OCI-M1 (cell line): ENCODE measurements at regions not wholly inside any gene's neighbourhood (a gene's known extent, or its start where the extent isn't known, plus 50 kb on each side); places are given as distances from the start of the nearest gene placed in this dataset.

Source experiments
- DNase-seq: peaks from one replicate; lab custom pipeline; 2025; lab: John Stamatoyannopoulos, UW

GRCh38 chr2:164178835-164179465 is 442.3 kb downstream of the GRB14 start:
- no peak for DNase-seq

- DNase-seq: no peak
These were observed 428.8 kb upstream of the FIGN start for GRCh38 chr2:164164602-164165001.

DNA sequence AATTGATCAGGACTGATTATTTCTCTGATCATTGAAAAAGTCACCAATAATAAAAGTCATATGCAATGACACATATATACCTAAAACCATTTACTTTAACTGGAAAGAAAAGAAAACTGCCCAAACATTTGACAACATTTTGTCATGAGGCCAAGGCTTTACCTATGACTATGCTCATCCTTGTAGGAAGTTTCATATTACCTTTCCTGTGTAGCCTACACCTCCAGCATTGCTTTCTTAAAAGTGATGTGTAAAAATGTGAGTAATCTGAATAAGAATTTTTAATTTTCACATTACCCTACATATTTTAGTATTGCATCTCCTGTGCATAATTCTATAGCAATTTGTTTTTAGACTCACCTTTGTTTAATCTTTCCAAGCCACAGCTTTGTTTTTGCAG is 419.8 kb upstream of the FIGN start:
- no peak for DNase-seq

DNA sequence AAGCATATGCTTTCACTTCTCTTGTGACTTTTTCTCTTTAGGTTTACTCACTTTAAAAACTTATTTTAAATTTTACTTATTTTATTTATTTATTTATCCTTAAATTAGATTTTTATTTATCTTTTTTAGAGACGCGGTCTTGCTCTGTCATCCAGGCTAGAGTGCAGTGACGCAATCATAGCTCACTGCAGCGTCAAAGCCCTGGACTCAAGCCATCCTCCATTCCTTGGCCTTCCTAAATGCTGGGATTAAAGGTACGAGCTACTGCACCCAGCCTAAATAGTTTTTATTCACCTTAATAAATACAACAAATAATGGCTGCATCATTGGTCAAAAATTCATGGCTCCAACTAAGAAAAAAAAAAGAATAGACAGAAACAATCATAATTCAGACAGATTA is 415.7 kb upstream of the FIGN start:
- DNase-seq: peak; percentile 68

GRCh38 chr2:164150604-164151003 is 414.8 kb upstream of the FIGN start:
- peak; percentile 33 for DNase-seq

GRCh38 chr2:164146441-164146840 is 410.6 kb upstream of the FIGN start:
- DNase-seq: no peak

DNA sequence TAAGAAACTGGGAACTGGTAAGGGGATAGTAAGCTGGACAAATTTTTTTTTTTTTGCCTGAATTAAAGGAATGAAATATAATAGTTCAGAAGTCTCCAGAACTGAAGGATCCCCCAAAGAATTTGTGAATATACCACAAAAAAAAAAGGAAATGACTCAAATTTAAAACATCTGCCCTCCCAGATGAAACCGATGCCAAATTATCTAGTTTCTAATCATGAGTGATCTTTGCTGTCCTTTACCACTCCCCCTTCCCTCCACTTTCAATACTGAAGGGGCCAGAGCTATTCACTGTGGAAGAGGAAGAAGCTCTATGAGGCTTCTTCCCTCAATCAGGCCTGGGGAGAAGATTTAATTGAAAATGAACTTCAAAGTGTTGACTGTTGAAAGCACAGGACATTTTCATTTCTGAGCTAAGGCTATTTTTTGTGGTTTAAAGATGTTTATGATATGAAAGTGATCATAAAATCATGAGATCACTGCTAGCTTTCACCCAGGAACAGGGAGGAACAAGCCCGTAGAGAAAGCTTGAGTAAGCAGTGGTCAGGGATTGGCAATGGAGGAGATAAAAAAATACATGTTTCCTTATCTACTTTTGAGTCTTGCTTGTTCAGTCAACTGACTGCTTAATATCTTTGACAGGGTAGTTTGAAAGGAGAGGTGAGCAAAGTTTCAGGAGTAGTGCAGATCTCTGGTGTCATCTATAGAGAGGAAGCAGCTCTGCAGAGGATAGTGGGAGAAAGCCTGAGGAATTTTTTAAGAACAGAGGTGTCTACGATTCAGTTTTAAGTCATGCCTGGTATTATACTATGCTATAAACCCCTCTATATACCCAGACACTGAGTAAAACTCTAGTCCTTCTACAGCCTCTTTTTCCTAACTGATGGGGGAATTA is 409.5 kb upstream of the FIGN start:
- peak; percentile 65 for DNase-seq

GRCh38 chr2:164143183-164143930 is 407.5 kb upstream of the FIGN start:
- no peak for DNase-seq

GRCh38 chr2:164142755-164143154 is 406.9 kb upstream of the FIGN start:
- DNase-seq: no peak

- no peak for DNase-seq
These were observed 405.5 kb upstream of the FIGN start for GRCh38 chr2:164141271-164141670.

DNA sequence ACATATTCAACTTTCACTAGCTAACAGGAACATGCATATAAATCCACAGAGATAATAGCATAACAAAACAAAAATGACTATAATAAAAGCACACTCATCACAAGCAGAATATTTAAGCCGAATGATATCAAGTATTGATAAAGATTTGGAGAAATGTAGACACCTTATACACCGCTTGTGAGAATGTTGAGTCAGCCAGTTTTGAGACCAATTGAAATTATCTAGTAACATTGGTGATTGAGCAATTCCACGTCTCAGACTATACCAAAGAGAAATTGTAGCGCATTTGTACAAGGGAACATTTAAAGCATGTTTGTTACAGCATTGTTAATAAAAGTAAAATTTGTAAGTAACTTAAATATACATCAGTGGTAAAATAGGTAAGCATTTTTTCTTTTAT is 402.9 kb upstream of the FIGN start:
- DNase-seq: no peak

GRCh38 chr2:164134336-164134735 is 398.5 kb upstream of the FIGN start:
- no peak for DNase-seq

DNA sequence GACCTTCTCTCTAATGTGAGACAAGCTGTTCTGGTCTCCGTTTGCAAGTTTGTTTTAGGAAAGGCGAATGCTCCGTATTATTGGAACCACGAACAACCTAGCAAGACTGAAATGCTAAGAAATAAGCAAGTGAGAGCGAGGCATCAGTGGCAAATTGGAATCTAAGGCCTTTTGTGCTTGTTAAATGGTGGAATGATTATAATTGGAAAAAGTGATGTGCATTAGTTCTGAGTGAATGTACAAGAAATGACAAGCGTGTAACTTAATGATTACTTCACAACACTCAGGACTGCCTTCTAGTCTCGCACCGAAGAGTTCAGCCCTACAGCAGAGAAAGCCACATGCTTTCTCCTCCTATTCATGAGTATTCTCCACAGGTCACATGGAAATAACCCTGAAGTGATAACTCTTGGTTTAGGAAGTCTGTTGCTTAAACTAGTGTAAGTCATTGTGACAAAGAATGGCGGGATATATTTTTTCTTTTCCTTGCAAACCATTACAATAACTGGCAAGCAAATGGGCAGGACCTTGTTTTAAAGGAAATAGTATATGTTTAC is 392.2 kb upstream of the FIGN start:
- DNase-seq: no peak

- peak; percentile 51 for DNase-seq
These were observed 391.3 kb upstream of the FIGN start for GRCh38 chr2:164126960-164127660.

GRCh38 chr2:164115806-164116205 is 380.0 kb upstream of the FIGN start:
- no peak for DNase-seq

- DNase-seq: no peak
These were observed 379.1 kb upstream of the FIGN start for GRCh38 chr2:164114937-164115336.

DNA sequence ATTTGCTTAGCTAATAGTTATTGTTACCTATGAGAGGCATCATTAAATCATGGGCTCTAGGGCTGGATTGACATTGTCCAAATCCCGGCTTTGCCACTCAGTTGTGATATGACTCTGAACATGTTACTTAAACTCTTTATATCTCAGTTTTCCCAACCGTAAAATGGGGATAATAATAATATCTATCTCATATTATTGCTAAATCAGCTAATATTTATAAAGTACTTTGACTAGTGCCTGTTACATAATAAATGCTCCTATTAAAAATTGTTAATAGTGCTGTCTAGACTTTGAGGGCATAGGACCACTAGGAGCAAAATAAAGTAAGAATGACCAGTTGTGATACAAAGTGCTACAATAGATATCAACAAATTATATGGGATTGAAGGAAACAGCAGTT is 376.3 kb upstream of the FIGN start:
- no peak for DNase-seq

DNA sequence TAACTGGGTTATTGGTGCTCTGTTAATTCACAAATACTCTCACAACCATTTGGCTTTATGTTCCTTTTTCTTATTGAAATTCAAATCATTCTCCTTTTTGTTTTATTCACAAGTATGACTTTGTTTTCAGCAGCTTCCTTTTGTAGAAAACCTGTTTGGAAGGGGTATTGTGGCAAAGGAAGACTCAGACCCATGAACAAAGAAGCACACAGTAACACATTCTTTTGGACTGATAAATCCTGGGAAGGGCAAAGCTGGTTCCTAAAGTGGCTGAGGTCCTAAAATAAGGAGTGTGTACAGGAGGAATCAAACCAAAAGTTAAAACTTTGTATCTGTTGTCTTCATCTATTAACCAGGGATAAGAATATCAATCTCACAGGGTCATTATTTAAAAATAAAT is 374.7 kb upstream of the FIGN start:
- DNase-seq: no peak

DNA sequence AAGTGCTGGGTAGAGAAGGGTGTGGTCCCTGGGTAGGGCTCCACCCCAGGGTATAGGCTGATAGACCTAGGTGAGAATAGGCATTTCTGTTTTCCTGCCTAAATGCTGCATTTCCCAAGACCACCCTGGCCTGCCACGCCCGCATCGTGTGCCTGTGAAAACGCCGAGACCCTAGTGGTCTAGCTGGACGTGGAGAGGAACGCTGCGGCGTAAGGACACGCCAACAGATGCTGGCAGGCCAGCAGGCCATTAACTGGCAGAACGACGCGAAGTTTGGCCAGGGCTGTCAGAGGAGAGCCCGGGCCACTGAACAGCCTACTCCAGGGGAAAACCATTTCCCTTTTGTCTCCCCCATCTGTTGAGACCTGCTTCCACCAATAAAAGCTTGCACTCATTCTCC is 373.2 kb upstream of the FIGN start:
- no peak for DNase-seq

DNA sequence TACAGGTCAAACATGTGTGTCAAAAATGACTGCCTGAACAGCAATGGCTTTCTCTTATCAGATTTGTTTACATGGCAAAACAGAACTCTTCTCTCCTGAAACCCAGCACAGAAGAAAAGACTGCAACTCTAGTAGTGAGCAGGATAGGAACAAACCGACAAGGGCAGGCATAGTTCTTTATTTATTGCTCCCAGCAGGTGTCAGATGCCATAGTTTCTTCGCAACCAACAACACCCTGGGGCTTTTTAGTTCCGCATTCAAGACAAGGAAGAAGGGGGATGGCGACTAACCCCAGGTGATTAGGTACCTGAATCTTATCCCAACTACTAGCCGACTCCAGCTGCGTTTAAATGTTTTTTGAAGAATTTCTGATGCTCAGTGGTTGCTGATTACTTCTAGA is 367.5 kb upstream of the FIGN start:
- DNase-seq: no peak

DNA sequence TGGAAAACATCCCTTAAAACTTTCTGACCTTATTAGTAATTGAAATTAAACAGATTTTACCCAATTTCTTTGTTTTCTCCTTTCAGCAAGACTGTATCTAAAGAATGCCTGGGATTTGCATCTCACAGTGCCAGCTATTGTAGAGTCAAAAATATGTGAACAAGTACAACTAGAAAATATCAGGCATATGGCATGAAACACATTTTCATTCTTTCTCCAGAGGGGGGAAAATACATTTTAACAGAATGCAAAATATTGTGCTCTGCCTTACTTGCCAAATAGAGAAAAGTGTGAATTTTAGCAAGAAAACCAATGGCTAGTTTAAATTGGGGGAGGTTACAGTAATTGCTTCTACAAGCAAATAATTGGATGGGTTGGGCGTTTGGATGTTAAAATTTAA is 366.6 kb upstream of the FIGN start:
- DNase-seq: no peak

DNA sequence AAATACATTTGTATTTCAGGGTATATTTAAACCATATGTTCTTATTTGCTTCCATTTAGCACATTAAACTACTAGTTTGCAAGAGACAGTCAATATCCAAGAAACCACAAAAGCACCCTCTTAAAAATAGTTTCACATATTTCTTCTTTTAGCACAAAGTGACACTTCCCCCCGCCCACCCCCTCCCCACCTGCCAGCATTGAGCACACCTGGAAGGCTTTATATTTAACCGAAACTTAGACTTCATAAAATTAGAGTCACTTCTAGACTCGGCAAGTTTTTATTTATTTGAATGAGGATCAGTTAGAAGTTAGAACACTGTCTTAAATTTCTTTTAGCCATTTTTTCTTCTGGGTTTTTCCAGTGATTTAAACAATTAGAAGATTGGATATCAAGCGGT is 355.9 kb upstream of the FIGN start:
- DNase-seq: no peak
